PFSK-1 (cell line): ENCODE measurements at regions not wholly inside any gene's neighbourhood (a gene's known extent, or its start where the extent isn't known, plus 50 kb on each side); places are given as distances from the start of the nearest gene placed in this dataset.

Experiments
- FOXP2 ChIP-seq: optimal IDR thresholded peaks from 2 replicates; pipeline ENCODE3; 2011; ENCODE audit warnings: borderline replicate concordance, control low read depth, inconsistent platforms; ENCODE audit not compliant: insufficient read depth; ENCODE audit errors: extremely low read length, extremely low read depth
- POLR2AphosphoS5 ChIP-seq: IDR thresholded peaks from 2 replicates; pipeline ENCODE4 v1.6.1; 2012; ENCODE audit warnings: low read depth, mild to moderate bottlenecking, control low read depth, low read length, moderate library complexity
- SIN3A ChIP-seq: IDR thresholded peaks from 2 replicates; pipeline ENCODE4 v1.6.1; 2012; ENCODE audit warnings: mild to moderate bottlenecking, low read length, moderate library complexity, borderline replicate concordance; ENCODE audit not compliant: insufficient read depth
- TAF1 ChIP-seq: IDR thresholded peaks from 2 replicates; pipeline ENCODE4 v1.6.1; 2012; ENCODE audit warnings: low read length, control low read depth, borderline replicate concordance; ENCODE audit not compliant: insufficient read depth

- TF ChIP-seq TAF1 (no peak), POLR2AphosphoS5 (no peak), FOXP2 (no peak), SIN3A (no peak)
Observed at GRCh38 chr2:67082813-67083212, 314.3 kb upstream of the ETAA1 start.
